ENCODE measurements at regions not wholly inside any gene's neighbourhood (a gene's known extent, or its start where the extent isn't known, plus 50 kb on each side); places are given as distances from the start of the nearest gene placed in this dataset.

GRCh38 chr12:16685107-16685506 lies 79.1 kb upstream of the LMO3 start:
- no peak overlapping the region for H3K27ac Mint-ChIP-seq (ENCODE audit: unreplicated experiment)
- no peak overlapping the region for H3K4me3 Mint-ChIP-seq (ENCODE audit: unreplicated experiment)
- TF ChIP-seq CTCF (IDR thresholded peaks at IDR 0.05; ENCODE audit: unreplicated experiment), result peak; percentile 25
- no peaks in the 10 kb centered on the region for H3K36me3 Mint-ChIP-seq (ENCODE audit: low read depth, unreplicated experiment)
- no peak for DNase-seq (ENCODE audit: low spot score)
- H3K27me3 Mint-ChIP-seq (ENCODE audit: unreplicated experiment), result no peaks in the 10 kb centered on the region
- no peaks in the 10 kb centered on the region for H3K9me3 Mint-ChIP-seq (ENCODE audit: unreplicated experiment)
- no peaks in the 10 kb centered on the region for H3K4me1 Mint-ChIP-seq (ENCODE audit: unreplicated experiment)

GRCh38 chr12:16681196-16681595 lies 75.2 kb upstream of the LMO3 start:
- no peak for DNase-seq (ENCODE audit: low spot score)
- Mint-ChIP-seq H3K27ac (ENCODE audit: unreplicated experiment) (no peak overlapping the region), H3K9me3 (ENCODE audit: unreplicated experiment) (no peaks in the 10 kb centered on the region), H3K36me3 (ENCODE audit: low read depth, unreplicated experiment) (no peaks in the 10 kb centered on the region), H3K4me3 (ENCODE audit: unreplicated experiment) (no peak overlapping the region), H3K4me1 (ENCODE audit: unreplicated experiment) (no peaks in the 10 kb centered on the region), H3K27me3 (ENCODE audit: unreplicated experiment) (no peaks in the 10 kb centered on the region)
- TF ChIP-seq CTCF (IDR thresholded peaks at IDR 0.05; ENCODE audit: unreplicated experiment), result no peak

GRCh38 chr12:16675438-16675837 lies 69.5 kb upstream of the LMO3 start:
- Mint-ChIP-seq H3K4me3 (ENCODE audit: unreplicated experiment) (no peak overlapping the region), H3K27ac (ENCODE audit: unreplicated experiment) (no peak overlapping the region), H3K27me3 (ENCODE audit: unreplicated experiment) (no peaks in the 10 kb centered on the region), H3K4me1 (ENCODE audit: unreplicated experiment) (no peaks in the 10 kb centered on the region), H3K36me3 (ENCODE audit: low read depth, unreplicated experiment) (no peaks in the 10 kb centered on the region), H3K9me3 (ENCODE audit: unreplicated experiment) (no peaks in the 10 kb centered on the region)
- peak; percentile 2 for TF ChIP-seq CTCF (IDR thresholded peaks at IDR 0.05; ENCODE audit: unreplicated experiment)
- DNase-seq (ENCODE audit: low spot score), result no peak

- TF ChIP-seq CTCF (IDR thresholded peaks at IDR 0.05; ENCODE audit: unreplicated experiment), result peak; percentile 59
- Mint-ChIP-seq H3K27me3 (ENCODE audit: unreplicated experiment) (no peaks in the 10 kb centered on the region), H3K27ac (ENCODE audit: unreplicated experiment) (no peak overlapping the region), H3K4me3 (ENCODE audit: unreplicated experiment) (no peak overlapping the region), H3K4me1 (ENCODE audit: unreplicated experiment) (no peaks in the 10 kb centered on the region), H3K36me3 (ENCODE audit: low read depth, unreplicated experiment) (no peaks in the 10 kb centered on the region), H3K9me3 (ENCODE audit: unreplicated experiment) (no peaks in the 10 kb centered on the region)
- no peak for DNase-seq (ENCODE audit: low spot score)
These were observed 68.9 kb upstream of the LMO3 start for GRCh38 chr12:16674885-16675284.

GRCh38 chr12:16670456-16671050 lies 64.6 kb upstream of the LMO3 start:
- H3K4me1 Mint-ChIP-seq (ENCODE audit: unreplicated experiment), result no peaks in the 10 kb centered on the region
- no peak overlapping the region for H3K4me3 Mint-ChIP-seq (ENCODE audit: unreplicated experiment)
- no peak for TF ChIP-seq CTCF (IDR thresholded peaks at IDR 0.05; ENCODE audit: unreplicated experiment)
- H3K9me3 Mint-ChIP-seq (ENCODE audit: unreplicated experiment), result no peaks in the 10 kb centered on the region
- DNase-seq (ENCODE audit: low spot score), result no peak
- H3K27ac Mint-ChIP-seq (ENCODE audit: unreplicated experiment), result no peak overlapping the region
- no peaks in the 10 kb centered on the region for H3K36me3 Mint-ChIP-seq (ENCODE audit: low read depth, unreplicated experiment)
- no peaks in the 10 kb centered on the region for H3K27me3 Mint-ChIP-seq (ENCODE audit: unreplicated experiment)
